OCI-LY7 (cell line): ENCODE measurements at regions not wholly inside any gene's neighbourhood (a gene's known extent, or its start where the extent isn't known, plus 50 kb on each side); places are given as distances from the start of the nearest gene placed in this dataset.

Source experiments
- CTCF ChIP-seq: fragments of 200-600 bp; sonication (generic); conservative IDR thresholded peaks from 2 replicates; pipeline ENCODE4 v1.5.1; 2014; ENCODE audit warnings: mild to moderate bottlenecking, antibody characterized with exemption, low read length, moderate library complexity, mixed read lengths
- EZH2phosphoT487 ChIP-seq: fragments of 200-600 bp; sonication (generic); IDR thresholded peaks from 2 replicates; pipeline ENCODE4 v1.6.1; 2018; ENCODE audit warnings: low read depth, borderline replicate concordance, mild to moderate bottlenecking, mixed run types, antibody characterized with exemption, low read length, moderate library complexity, mixed read lengths

- TF ChIP-seq CTCF (no peak), EZH2phosphoT487 (no peak)
These were observed 196.9 kb upstream of the BANK1 start for GRCh38 chr4:101593666-101594065.
